Epithelial cell of proximal tubule (primary cell): ENCODE measurements at regions not wholly inside any gene's neighbourhood (a gene's known extent, or its start where the extent isn't known, plus 50 kb on each side); places are given as distances from the start of the nearest gene placed in this dataset.

ENCODE experiments used
- DNase-seq: peaks from one replicate; pipeline ENCODE4 v3.0.0-alpha.2; 2011; ENCODE audit warnings: low read depth
- H3K4me3 ChIP-seq: 2 replicates; pipeline ENCODE4 v1.5.1; 2011; ENCODE audit warnings: low read depth, mild to moderate bottlenecking, low read length
- CTCF ChIP-seq: conservative IDR thresholded peaks from 2 replicates; pipeline ENCODE4 v1.5.1; 2012; ENCODE audit warnings: low read depth, mild to moderate bottlenecking, low read length

GRCh38 chr2:14550658-14551057 is 81.9 kb upstream of the LRATD1 start:
- DNase-seq: no peak
- no peak overlapping the region for H3K4me3 ChIP-seq
- TF ChIP-seq CTCF: no peak

DNA sequence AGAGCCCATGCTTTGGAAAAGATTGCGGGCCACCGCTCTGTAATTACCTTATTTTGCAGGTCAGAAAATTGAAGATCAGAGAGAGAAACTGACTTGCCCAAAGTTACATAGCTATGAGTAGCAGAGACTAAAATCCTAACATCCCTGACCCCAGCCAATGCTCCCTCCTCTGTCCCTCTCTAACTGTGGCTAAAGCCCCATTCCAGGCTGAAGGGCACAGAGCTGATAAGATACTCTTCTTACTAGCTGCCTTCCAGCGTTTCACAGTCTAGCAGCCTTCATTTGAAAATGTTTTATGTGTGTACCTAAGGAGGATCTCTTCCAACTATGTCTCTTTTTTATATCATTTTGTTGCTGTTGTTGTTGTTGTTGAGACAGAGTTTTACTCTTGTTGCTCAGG is 81.4 kb upstream of the LRATD1 start:
- DNase-seq: no peak
- no peak for TF ChIP-seq CTCF
- H3K4me3 ChIP-seq: no peak overlapping the region

DNA sequence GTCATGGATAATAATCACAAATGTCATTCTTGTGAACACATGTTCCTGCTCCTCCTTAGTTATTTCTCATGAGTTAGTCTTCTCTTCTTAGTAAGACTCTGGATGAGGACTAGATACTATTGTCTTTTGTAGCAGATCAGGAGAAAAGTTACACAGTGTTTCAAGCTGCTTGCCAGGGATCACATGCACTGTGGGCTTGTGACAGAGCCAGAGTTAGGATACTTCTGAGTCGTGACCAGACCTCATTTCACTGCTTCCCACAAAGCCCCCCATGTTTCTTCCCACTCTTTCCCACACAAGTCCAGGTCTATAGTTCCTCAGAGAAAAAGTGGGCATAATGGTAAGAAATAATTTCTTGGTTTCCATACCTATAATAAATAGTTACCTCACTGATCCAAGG is 80.2 kb upstream of the LRATD1 start:
- no peak for TF ChIP-seq CTCF

DNA sequence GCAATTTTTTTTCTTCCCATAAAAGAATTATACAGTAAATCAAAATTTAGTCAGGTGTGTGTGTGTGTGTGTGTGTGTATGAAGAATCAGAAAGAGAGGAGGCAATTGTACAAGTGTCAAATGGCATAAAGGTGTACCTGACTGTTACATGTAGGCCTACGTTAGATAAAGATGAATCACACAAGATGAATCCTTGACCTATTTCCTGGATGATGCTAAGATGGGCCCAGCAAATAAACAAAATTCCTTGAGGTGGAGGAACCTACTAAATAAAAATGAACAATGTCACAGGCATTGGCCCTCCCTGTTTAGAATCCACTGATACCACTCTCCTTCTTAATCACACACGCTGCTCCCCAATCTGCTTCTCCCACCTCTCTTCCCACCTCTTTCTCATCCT is 79.7 kb upstream of the LRATD1 start:
- no peak overlapping the region for H3K4me3 ChIP-seq
- DNase-seq: no peak
- TF ChIP-seq CTCF: no peak

More for the DNA sequence above, 80.2 kb upstream of the LRATD1 start:
- DNase-seq: no peak
- H3K4me3 ChIP-seq: no peak overlapping the region

DNA sequence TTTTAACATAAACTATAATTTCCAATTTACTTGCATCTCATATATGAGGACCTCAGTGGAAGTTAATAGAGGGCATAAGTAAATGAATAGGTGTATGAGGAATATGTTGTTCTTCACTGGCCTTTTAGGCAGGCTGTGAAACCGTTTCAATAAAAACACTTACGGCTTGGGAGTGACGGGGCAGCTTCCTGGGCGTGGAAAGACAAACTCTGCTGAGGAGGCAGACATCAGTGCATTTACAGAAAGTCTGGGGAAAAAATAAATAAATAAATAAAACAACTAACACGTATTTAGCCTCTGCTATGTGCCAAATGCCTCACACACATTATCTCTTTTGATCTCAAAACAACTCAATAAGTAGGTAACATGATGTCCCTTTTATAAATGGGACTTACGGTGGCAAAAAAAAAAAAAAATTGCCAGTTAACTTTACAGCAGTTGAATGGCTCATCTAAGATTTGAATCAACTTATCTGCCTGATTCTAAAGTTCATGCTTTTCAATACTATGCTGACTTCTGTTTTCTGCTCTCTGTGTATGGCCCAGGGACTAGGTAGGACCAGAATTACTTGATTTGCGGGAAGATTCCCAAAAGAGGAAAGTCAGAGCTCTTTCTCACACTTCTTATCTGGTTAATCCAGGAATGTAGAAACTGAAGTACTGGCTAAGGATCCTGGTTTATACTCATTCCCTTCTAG is 77.5 kb upstream of the LRATD1 start:
- DNase-seq: no peak
- no peak for TF ChIP-seq CTCF
- H3K4me3 ChIP-seq: no peak overlapping the region

DNA sequence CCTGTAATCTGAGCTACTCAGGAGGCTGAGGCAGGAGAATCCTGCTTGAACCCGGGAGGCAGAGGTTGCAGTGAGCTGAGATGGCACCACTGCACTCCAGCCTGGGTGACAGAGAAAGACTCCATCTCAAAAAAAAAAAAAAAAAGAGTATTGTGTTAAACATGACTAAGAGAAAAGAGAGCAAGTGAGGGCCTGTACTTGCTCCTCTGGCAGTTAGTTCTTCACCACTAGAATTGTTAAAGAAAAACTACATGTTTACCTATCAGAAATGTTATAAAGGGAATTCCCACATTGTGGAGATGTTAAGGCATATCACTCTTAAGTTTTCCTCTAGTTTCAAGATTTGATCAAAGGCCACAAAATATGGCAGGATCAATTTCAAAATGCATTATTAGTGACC is 75.4 kb upstream of the LRATD1 start:
- no peak for TF ChIP-seq CTCF
- no peak overlapping the region for H3K4me3 ChIP-seq
- DNase-seq: no peak

- no peak for TF ChIP-seq CTCF
- DNase-seq: no peak
- H3K4me3 ChIP-seq: no peak overlapping the region
Observed at GRCh38 chr2:14557916-14558315, 74.6 kb upstream of the LRATD1 start.
